Astrocyte (in vitro differentiated cells and primary cell): ENCODE measurements at regions not wholly inside any gene's neighbourhood (a gene's known extent, or its start where the extent isn't known, plus 50 kb on each side); places are given as distances from the start of the nearest gene placed in this dataset.

Experiments used
- CTCF ChIP-seq: IDR thresholded peaks from 2 replicates; pipeline ENCODE4 v1.5.1; 2011; ENCODE audit warnings: low read depth, mild to moderate bottlenecking, inconsistent platforms, low read length, moderate library complexity; ENCODE audit not compliant: insufficient read depth
- EZH2 ChIP-seq: IDR thresholded peaks from 2 replicates; pipeline ENCODE4 v1.6.1; 2012; ENCODE audit warnings: mild to moderate bottlenecking, low read length, inconsistent platforms; ENCODE audit not compliant: insufficient read depth

- no peak for TF ChIP-seq CTCF
- TF ChIP-seq EZH2 = no peak
Measured at GRCh38 chr5:163619273-163619934, 114.0 kb downstream of the MAT2B start.
